GM18951 (cell line): ENCODE measurements at regions not wholly inside any gene's neighbourhood (a gene's known extent, or its start where the extent isn't known, plus 50 kb on each side); places are given as distances from the start of the nearest gene placed in this dataset.
"Not testable (repeated sequence)": the region's sequence is repeated elsewhere in the genome, so short reads cannot be mapped to it uniquely, and the experiment has no call there.

ENCODE experiments used
- POLR2A ChIP-seq: IDR thresholded peaks from 4 replicates; pipeline ENCODE4 v1.6.1; 2011; ENCODE audit warnings: mild to moderate bottlenecking; ENCODE audit not compliant: insufficient read length, insufficient read depth; ENCODE audit errors: extremely low read depth
- in situ Hi-C: fragments of 300-500 bp; cut with MboI; formaldehyde crosslinking; loops from one replicate; pipeline ENCODE4 v1.12.0; 2022; ENCODE audit warnings: low sequenced_read_pairs, mixed read lengths, inconsistent platforms; ENCODE audit not compliant: unreplicated experiment

DNA sequence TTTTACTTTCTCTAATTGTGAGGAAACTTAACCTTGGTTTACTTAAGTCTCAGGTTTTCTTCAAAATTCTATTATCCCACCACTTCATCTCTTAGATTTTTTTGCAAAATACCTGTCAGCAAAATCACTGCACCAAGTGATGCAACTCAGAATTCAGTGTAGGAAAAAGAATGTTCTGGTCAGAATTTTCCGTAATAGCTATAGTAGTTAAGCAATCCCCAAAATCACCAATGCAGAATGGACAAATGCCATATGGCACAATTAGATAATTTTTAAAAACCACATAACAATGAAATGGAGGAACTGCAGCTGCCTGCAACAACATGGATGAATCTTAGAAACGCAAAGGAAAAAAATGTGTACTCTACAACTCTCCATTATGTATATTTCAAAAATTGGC, 373.1 kb downstream of the NAF1 start:
- in situ Hi-C loops = no loop called here
- TF ChIP-seq POLR2A = no peak

GRCh38 chr4:162793004-162793403, 373.7 kb downstream of the NAF1 start:
- in situ Hi-C loops = no loop called here
- TF ChIP-seq POLR2A = no peak

DNA sequence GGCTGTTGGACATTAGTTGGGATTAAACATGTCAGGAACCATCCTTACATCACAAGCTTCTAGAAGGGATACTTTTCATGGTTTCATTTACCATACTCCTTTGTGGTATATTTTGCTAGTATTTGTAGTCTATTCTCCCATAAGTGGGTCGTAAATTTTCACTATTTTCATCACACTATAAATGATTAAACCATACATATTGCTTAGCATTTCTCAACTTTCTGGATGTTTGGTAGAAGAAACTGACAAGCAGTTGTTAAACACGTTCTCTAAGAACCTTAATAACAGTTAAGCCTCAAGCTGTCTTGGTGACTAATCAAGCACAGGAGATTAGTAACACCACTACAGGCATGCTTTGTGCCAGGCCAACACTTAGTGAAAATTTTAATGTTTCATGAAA, 375.5 kb downstream of the NAF1 start:
- in situ Hi-C loops = no loop called here

DNA sequence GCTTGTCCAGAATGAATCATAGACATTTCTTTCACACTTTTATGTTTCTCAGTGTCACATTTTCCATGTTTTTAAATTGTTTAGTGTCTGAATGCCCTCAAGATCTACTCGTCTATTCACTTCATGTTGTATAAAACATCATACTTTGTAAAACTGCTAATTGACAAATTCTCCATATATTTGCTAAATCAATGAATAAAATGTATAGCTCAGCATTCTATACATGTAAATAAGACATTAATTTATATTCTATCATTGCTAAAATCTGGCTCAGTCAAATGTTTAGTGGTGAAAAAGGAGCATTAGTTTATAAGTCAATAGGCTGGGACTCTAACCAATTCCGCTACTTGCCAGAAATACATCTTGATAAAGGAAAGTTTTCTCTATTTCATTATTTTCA, 379.6 kb downstream of the NAF1 start:
- no peak for TF ChIP-seq POLR2A
- in situ Hi-C loops = no loop called here

More for the DNA sequence above, 375.5 kb downstream of the NAF1 start:
- no peak for TF ChIP-seq POLR2A

DNA sequence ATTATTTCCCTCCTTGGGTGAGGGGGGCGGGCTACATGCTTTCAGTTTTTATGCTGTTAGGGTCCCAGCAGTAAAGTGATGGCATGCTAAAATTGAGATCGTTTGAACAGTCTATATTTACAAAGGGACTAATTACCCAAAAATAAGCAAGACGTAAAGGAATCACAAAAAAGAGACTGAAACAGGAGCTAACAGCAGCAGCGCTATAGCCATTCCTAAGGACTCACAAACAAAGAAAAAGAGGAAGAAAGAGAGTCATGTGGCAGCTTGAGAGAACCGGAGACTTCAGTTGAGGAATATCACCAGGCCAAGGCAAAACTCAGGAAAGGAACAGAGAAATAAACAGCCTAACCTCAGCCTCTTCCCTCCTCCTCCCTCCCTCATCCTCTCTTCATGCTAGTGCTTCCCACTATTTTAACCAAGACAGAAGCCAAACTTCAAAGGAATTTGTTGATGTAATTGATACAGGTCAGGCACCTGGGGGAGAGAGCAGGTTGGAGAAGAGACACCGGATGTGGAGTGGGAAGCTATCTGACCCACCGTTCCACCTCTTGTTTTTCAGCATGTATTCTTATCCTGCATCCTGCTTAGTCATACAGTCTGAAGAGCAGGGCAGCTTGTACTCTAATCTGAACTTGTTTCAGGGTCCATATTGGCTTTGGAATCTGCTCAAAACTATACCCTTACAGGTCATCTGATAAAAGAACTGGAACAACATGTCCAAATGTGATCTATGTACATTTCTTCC, 383.7 kb downstream of the NAF1 start:
- in situ Hi-C loops = no loop called here

DNA sequence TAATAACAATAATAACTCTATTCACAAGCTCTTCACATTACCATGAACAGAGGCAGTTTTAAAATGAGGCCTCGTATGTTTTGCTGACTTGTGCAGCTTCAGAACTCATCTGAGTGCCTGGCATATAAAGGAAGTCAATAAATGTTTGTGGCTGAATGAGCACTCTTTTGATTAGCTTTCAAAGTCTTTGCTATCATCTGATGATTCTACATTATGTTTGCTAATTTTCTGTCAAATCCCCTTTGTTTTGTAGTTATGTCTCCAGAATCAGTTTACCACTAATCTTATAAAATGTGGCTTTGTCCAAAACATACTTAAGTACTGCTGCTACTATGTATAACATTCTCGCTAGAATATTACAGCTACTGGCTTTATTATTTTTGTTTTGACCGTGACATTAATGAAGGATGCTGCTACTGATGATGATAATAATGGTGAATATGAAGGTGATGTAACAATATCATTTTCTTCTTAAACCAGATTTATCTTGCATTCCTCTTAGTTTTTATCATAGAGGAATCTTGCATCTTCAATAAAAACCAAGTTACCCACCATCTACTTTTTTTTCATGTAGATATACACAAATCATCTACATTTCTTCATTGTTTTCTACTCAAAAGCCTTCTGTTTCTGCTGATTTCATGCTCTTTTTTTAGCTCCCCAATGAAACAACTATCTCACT, 384.5 kb downstream of the NAF1 start:
- no peak for TF ChIP-seq POLR2A
- in situ Hi-C loops = no loop called here

More for the DNA sequence above, 383.7 kb downstream of the NAF1 start:
- no peak for TF ChIP-seq POLR2A

GRCh38 chr4:162770761-162771490, 395.8 kb downstream of the NAF1 start:
- in situ Hi-C loops = no loop called here
- no peak for TF ChIP-seq POLR2A

GRCh38 chr4:162767083-162767482, 399.6 kb downstream of the NAF1 start:
- TF ChIP-seq POLR2A = no peak
- in situ Hi-C loops = no loop called here

DNA sequence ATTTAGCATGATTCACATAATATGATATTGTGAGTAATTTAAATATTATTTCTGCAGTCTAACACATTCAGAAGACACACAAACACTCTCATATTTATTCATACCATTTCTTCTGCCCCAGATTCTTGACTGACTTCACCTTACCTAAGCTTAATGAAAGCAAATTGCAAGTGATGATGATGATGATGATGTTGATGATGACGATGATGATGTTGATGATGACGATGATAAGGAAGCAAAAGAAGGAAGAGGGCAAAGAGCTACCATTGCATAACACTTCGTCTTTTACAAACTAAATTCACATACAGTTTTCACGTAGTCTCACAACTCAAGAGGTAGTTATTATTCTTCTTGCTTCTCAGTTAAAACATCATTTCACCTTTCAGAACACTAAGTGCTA, 404.7 kb downstream of the NAF1 start:
- no peak for TF ChIP-seq POLR2A
- in situ Hi-C loops = no loop called here

DNA sequence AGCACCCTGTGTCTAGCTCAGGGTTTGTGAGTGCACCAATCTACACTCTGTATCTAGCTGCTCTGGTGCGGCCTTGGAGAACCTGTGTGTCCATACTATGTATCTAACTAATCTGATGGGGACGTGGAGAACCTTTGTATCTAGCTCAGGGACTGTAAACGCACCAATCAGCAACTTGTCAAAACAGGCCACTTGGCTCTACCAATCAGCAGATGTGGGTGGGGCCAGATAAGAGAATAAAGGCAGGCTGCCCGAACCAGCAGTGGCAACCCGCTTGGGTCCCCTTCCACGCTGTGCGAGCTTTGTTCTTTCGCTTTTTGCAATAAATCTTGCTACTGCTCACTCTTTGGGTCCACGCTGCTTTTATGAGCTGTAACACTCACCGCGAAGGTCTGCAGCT, 426.5 kb downstream of the NAF1 start:
- in situ Hi-C loops = not testable (repeated sequence)

- in situ Hi-C loops = not testable (repeated sequence)
These were observed 427.1 kb downstream of the NAF1 start for GRCh38 chr4:162739596-162739995.

DNA sequence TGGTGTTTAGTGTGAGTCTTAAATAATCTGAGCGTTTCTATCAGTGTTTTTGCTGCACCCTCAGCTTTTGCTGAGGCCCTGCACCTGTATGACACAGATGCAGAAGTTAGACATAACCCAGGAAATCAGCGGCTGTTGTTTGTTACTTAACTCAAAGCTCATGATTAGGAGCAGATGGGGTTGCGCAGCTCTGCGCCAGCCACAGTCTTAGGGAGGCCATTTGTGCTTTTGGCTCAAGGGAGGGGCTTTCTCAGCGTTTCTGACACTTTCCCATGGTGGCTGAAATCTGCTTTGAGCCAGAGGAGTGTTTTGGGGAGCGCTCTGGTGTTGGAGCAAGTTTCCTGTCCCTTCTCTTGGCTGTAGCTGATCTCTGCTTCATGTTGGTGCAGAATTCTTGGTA, 433.8 kb downstream of the NAF1 start:
- no peak for TF ChIP-seq POLR2A
- in situ Hi-C loops = no loop called here

DNA sequence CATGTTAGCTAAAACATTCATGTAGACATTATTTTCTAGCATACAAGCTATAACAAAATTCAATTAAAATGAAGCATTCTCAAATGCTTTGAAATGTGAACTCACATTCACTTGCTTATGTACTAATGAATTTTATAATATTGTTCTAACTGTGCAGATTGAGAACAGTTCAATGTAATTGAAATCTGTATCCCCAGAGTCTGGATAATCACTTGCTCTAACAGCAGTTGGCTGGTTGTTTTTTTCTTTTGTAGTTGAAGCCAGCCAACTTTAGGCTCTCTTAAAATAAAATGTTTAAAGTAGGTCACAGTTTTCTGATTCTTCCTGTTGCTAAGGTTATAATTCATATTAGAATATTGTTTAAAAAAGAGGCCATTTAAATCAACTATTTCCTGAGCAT, 438.9 kb downstream of the NAF1 start:
- no peak for TF ChIP-seq POLR2A
- in situ Hi-C loops = no loop called here

DNA sequence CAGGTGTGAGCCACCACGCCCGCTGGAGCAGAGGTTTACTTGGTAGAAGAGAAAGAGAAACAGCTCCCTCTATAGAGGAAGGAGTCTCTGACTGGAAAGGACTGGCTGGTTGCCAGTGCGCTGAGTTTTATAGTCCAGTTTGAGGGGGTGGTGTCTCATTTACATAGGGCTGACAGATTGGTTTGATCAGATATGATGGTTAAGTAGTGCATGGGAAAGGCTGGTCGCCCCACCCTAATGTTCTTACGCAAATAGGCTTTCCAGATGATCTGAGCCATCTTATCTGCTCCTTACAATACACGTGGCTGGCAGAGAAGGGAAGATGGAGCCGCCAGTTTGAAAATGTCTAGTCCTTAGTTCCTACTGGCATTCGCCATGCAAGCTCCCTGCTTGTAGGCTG, 439.5 kb downstream of the NAF1 start:
- TF ChIP-seq POLR2A = no peak
- in situ Hi-C loops = no loop called here

GRCh38 chr4:162715401-162715800, 451.3 kb downstream of the NAF1 start:
- no peak for TF ChIP-seq POLR2A
- in situ Hi-C loops = no loop called here
